Calu3 (cell line): ENCODE measurements at regions not wholly inside any gene's neighbourhood (a gene's known extent, or its start where the extent isn't known, plus 50 kb on each side); places are given as distances from the start of the nearest gene placed in this dataset.

Experiments
- BruUV-seq: library from RNA; stranded (reverse); fragments of 400-500 nt; replicated peaks from 2 replicates; lab custom pipeline; 2021; lab: Mats Ljungman, UMichigan
- CTCF ChIA-PET: fragments of 300-600 bp; sonication (Branson Sonifier 250); formaldehyde crosslinking; loops from one replicate; lab custom pipeline; 2022; ENCODE audit warnings: antibody characterized with exemption; lab: Charles Lee
- DNase-seq: peaks from one replicate; pipeline ENCODE4 v3.0.0; 2022
- H3K27ac Mint-ChIP-seq: one replicate; pipeline ENCODE4 v1.8.0; 2022; ENCODE audit warnings: mixed read lengths; ENCODE audit not compliant: unreplicated experiment
- H3K27me3 Mint-ChIP-seq: one replicate; pipeline ENCODE4 v1.8.0; 2022; ENCODE audit warnings: mixed read lengths; ENCODE audit not compliant: unreplicated experiment
- H3K36me3 Mint-ChIP-seq: one replicate; pipeline ENCODE4 v1.8.0; 2022; ENCODE audit warnings: mild to moderate bottlenecking, moderate library complexity, mixed read lengths; ENCODE audit not compliant: insufficient read depth, unreplicated experiment
- H3K4me1 Mint-ChIP-seq: one replicate; pipeline ENCODE4 v1.8.0; 2022; ENCODE audit warnings: mild to moderate bottlenecking, low read depth, mixed read lengths; ENCODE audit not compliant: unreplicated experiment
- H3K4me3 Mint-ChIP-seq: one replicate; pipeline ENCODE4 v1.8.0; 2022; ENCODE audit warnings: mild to moderate bottlenecking, low read depth, moderate library complexity, mixed read lengths; ENCODE audit not compliant: unreplicated experiment
- H3K9me3 Mint-ChIP-seq: one replicate; pipeline ENCODE4 v1.8.0; 2022; ENCODE audit warnings: low read depth, mixed read lengths; ENCODE audit not compliant: unreplicated experiment
- intact Hi-C: fragments of 100-400 bp; cut with micrococcal nuclease; formaldehyde crosslinking; loops from one replicate; pipeline ENCODE4 v1.10.0; 2022; ENCODE audit not compliant: unreplicated experiment
- TF ChIP-seq, protein P1 (sequence below): fragments of 200-600 bp; IDR thresholded peaks from one replicate; pipeline ENCODE4 v1.8.0; 2022; ENCODE audit warnings: antibody characterized with exemption; ENCODE audit not compliant: unreplicated experiment

DNA sequence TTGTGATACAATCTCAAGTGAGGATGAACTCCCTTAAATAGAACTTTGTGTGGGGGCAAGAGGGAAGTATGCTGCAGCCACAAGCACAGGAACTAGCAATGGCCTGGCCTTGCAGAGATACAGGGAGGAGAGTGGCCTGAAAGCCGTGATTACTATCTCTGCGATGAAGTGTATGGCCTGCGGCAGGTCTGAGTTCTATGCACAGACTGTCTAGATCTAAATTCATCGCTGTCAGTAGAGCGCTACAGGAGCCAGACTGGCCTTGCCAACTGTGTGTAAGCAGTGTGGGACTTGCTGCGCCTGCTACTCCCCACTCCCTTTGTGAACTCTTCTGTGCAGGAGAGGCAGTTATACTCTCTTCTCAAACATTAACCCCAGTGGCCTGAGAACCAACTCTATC is 997.0 kb downstream of the GRIK2 start:
- H3K27me3 Mint-ChIP-seq = no peaks in the 10 kb centered on the region
- TF ChIP-seq, protein P1, sequence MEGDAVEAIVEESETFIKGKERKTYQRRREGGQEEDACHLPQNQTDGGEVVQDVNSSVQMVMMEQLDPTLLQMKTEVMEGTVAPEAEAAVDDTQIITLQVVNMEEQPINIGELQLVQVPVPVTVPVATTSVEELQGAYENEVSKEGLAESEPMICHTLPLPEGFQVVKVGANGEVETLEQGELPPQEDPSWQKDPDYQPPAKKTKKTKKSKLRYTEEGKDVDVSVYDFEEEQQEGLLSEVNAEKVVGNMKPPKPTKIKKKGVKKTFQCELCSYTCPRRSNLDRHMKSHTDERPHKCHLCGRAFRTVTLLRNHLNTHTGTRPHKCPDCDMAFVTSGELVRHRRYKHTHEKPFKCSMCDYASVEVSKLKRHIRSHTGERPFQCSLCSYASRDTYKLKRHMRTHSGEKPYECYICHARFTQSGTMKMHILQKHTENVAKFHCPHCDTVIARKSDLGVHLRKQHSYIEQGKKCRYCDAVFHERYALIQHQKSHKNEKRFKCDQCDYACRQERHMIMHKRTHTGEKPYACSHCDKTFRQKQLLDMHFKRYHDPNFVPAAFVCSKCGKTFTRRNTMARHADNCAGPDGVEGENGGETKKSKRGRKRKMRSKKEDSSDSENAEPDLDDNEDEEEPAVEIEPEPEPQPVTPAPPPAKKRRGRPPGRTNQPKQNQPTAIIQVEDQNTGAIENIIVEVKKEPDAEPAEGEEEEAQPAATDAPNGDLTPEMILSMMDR = no peak
- no peaks in the 10 kb centered on the region for H3K9me3 Mint-ChIP-seq
- no peaks in the 10 kb centered on the region for H3K36me3 Mint-ChIP-seq
- H3K4me1 Mint-ChIP-seq = no peaks in the 10 kb centered on the region
- DNase-seq = no peak
- CTCF ChIA-PET = no interaction called here
- H3K4me3 Mint-ChIP-seq = no peak overlapping the region
- H3K27ac Mint-ChIP-seq = no peak overlapping the region
- no TSS peak for BruUV-seq
- intact Hi-C loops = no loop called here

DNA sequence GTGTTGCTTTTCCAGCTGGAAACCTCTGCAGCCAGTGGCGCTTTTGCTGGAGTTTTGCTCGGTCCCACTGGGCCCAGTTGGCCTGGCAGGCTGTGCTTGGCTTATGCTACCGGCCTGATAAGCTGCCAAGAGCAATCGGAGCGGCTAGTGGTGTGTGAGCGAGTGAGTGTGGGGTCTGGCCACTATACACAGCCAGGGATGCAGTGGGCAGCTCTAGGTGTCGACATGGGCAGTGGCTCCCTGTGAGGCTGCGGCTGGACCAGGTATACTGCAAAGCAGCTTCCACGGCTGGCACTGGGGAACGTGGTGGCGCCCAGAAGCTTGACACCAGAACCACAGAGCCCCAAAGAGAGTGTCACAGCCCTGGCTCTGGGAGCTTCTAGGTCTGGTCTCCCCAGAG is 996.5 kb downstream of the GRIK2 start:
- no peak for DNase-seq
- H3K4me3 Mint-ChIP-seq = no peak overlapping the region
- H3K9me3 Mint-ChIP-seq = no peaks in the 10 kb centered on the region
- BruUV-seq = no TSS peak
- TF ChIP-seq, protein P1 = no peak
- no peaks in the 10 kb centered on the region for H3K27me3 Mint-ChIP-seq
- H3K36me3 Mint-ChIP-seq = no peaks in the 10 kb centered on the region
- H3K4me1 Mint-ChIP-seq = no peaks in the 10 kb centered on the region
- CTCF ChIA-PET = no interaction called here
- intact Hi-C loops = no loop called here
- H3K27ac Mint-ChIP-seq = no peak overlapping the region

DNA sequence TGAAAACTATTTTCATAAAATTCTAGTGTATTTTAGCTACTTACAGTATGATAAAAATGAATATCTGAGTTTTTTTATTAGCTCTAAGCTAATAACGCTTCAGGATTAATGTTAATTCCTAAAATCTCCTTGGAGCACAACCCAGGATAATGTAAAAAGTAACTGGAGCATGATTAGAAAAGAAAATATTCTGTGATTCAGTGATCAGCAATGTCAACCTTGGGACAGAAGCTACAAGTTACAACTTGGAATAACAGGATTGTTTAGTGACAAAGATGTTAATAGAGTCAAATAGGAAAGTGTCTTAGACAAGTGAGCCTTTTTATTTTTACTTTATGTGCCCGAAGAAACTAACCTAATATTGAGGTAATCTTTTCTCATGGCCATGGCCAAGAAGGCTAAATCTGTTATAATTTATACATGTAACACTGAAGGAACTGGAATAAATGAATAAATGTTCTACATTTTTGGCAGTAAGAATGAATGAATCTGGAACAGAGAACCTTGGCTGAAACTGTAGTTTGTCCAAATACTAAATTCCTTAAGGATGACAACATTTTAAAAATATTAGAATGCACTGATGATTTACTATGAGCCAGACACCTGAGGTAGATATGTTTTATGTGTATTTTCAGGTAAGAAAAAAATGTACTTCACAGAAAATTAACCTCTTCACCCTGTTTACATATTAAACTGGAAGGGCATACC is 994.0 kb downstream of the GRIK2 start:
- CTCF ChIA-PET = no interaction called here
- H3K9me3 Mint-ChIP-seq = no peaks in the 10 kb centered on the region
- H3K36me3 Mint-ChIP-seq = no peaks in the 10 kb centered on the region
- no peaks in the 10 kb centered on the region for H3K4me1 Mint-ChIP-seq
- H3K27me3 Mint-ChIP-seq = no peaks in the 10 kb centered on the region
- TF ChIP-seq, protein P1 = no peak
- no TSS peak for BruUV-seq
- H3K27ac Mint-ChIP-seq = no peak overlapping the region
- no peak for DNase-seq
- no peak overlapping the region for H3K4me3 Mint-ChIP-seq
- intact Hi-C loops = no loop called here

DNA sequence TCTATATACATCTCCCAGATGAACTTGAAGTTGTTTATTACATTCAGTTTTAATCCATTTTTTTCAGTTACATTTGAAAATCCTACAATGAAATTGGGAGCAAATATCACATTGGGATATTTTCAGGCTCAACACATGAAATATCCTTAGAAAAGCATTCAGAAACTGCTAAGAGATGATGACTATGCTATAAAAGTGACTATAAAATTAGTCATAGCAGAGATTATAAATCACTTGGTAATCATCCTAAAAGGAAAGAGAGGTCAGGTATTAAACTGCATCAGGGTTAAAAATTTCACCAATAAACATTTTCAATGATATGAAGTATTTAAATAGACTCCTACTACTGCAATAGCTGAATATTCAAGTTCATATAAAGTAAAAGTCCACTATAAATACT is 987.7 kb downstream of the GRIK2 start:
- Mint-ChIP-seq H3K4me3 (no peak overlapping the region), H3K9me3 (no peaks in the 10 kb centered on the region), H3K4me1 (no peaks in the 10 kb centered on the region), H3K36me3 (no peaks in the 10 kb centered on the region), H3K27me3 (no peaks in the 10 kb centered on the region), H3K27ac (no peak overlapping the region)
- CTCF ChIA-PET = no interaction called here
- TF ChIP-seq, protein P1 = no peak
- intact Hi-C loops = no loop called here
- no peak for DNase-seq
- no TSS peak for BruUV-seq
